ENCODE measurements at regions not wholly inside any gene's neighbourhood (a gene's known extent, or its start where the extent isn't known, plus 50 kb on each side); places are given as distances from the start of the nearest gene placed in this dataset.

DNA sequence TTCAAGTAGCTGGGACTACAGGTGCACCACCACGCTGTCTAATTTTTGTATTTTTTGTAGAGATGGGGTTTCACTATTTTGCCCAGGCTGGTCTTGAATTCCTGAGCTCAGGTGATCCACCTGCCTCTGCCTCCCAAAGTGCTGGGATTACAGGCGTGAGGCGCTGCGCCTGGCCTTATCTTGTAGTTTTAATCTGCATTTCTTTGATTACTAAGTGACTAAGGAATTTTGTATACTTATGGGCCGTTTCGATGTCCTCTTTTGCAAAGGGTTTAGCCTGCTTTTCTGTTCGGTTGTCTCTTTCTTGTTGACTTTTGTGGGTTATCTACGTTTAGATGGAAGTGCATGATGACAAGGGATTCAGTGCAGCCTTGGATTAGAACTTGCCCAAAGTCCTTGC is 500.6 kb downstream of the QKI start (continued):
- TF ChIP-seq ZZZ3 (IDR thresholded peaks at IDR 0.05) = no peak

- Histone ChIP-seq H3K4me2 (ENCODE audit: insufficient read depth, low read length) (no peak overlapping the region), H3K4me3 (no peak overlapping the region), H3K9me1 (ENCODE audit: control insufficient read depth, insufficient read depth, low read length) (no peaks in the 10 kb centered on the region), H3K9me3 (replicated peaks; ENCODE audit: control insufficient read depth, insufficient read depth, low read depth, low read length) (no peaks in the 10 kb centered on the region), H3K9ac (ENCODE audit: insufficient read depth in 1 of 2, low read depth in 2 of 2, low read length in 2 of 2) (no peak overlapping the region), H3K36me3 (ENCODE audit: control insufficient read depth, insufficient read depth, low read length) (no peaks in the 10 kb centered on the region), H3K4me1 (replicated peaks in 1 of 2; ENCODE audit: control insufficient read depth in 2 of 2, insufficient read depth in 2 of 2, low read length in 2 of 2) (no peaks in the 10 kb centered on the region), H2AFZ (ENCODE audit: low read depth, low read length) (no peak overlapping the region), H4K20me1 (replicated peaks; ENCODE audit: control insufficient read depth, insufficient read depth, low read length) (no peaks in the 10 kb centered on the region), H3K27ac (ENCODE audit: extremely low read depth, low read depth, low read length) (no peak overlapping the region), H3K79me2 (ENCODE audit: control insufficient read depth, insufficient read depth, low read length) (no peaks in the 10 kb centered on the region), H3K27me3 (ENCODE audit: control insufficient read depth in 2 of 2, insufficient read depth in 2 of 2, low read length in 2 of 2) (peaks cover 14 to 26% of the 10 kb centered on the region in 2 experiments; a peak in 4 of 5 replicates)
- ChIA-PET POLR2A (no interaction called here), CTCF (ENCODE audit: low intra/inter-chr PET ratio) (no interaction called here)
- WGBS (ENCODE audit: insufficient coverage, low coverage, missing lambda C conversion rate) = 3% methylated on average over 9 of the region's 9 CpGs
- FAIRE-seq (no peak), ATAC-seq (no peak), DNase-seq (ENCODE audit: extremely low read depth in 1 of 4, low spot score in 3 of 4) (no peak)
- in situ Hi-C loops (cut with MboI) (no loop called here), intact Hi-C loops (cut with micrococcal nuclease) (no loop called here)
- TF ChIP-seq JUND (IDR thresholded peaks at IDR 0.05; ENCODE audit: borderline replicate concordance, low read depth, low read length) = no peak
- TF ChIP-seq JUND (tag; IDR thresholded peaks at IDR 0.05; ENCODE audit: borderline replicate concordance, low read depth, low read length) = no peak
- no peak for TF ChIP-seq GATAD2B (IDR thresholded peaks at IDR 0.05; ENCODE audit: borderline replicate concordance)
- no peak for TF ChIP-seq RB1 (IDR thresholded peaks at IDR 0.05; ENCODE audit: low read depth)
- no peak for TF ChIP-seq ZNF3 (CRISPR knock-in tag; IDR thresholded peaks at IDR 0.05)
- no peak for TF ChIP-seq KDM5B (IDR thresholded peaks at IDR 0.05; ENCODE audit: insufficient replicate concordance, low read depth, low read length)
- no peak for TF ChIP-seq ZNF174 (CRISPR knock-in tag; IDR thresholded peaks at IDR 0.05)
- TF ChIP-seq PHF8 (IDR thresholded peaks at IDR 0.05; ENCODE audit: borderline replicate concordance, low read length) = no peak
- TF ChIP-seq, protein P1, sequence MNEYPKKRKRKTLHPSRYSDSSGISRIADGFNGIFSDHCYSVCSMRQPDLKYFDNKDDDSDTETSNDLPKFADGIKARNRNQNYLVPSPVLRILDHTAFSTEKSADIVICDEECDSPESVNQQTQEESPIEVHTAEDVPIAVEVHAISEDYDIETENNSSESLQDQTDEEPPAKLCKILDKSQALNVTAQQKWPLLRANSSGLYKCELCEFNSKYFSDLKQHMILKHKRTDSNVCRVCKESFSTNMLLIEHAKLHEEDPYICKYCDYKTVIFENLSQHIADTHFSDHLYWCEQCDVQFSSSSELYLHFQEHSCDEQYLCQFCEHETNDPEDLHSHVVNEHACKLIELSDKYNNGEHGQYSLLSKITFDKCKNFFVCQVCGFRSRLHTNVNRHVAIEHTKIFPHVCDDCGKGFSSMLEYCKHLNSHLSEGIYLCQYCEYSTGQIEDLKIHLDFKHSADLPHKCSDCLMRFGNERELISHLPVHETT (CRISPR knock-in tag; conservative IDR thresholded peaks at IDR 0.05 in 1 of 2, IDR thresholded peaks at IDR 0.05 in 1 of 2) = no peak
- TF ChIP-seq ZZZ3 (IDR thresholded peaks at IDR 0.05) = no peak
- TF ChIP-seq, protein P2, sequence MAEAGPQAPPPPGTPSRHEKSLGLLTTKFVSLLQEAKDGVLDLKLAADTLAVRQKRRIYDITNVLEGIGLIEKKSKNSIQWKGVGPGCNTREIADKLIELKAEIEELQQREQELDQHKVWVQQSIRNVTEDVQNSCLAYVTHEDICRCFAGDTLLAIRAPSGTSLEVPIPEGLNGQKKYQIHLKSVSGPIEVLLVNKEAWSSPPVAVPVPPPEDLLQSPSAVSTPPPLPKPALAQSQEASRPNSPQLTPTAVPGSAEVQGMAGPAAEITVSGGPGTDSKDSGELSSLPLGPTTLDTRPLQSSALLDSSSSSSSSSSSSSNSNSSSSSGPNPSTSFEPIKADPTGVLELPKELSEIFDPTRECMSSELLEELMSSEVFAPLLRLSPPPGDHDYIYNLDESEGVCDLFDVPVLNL (CRISPR knock-in tag; IDR thresholded peaks at IDR 0.05; ENCODE audit: low read depth) = no peak
- no peak for TF ChIP-seq SMARCB1 (IDR thresholded peaks at IDR 0.05; ENCODE audit: insufficient read length, low read depth)
- TF ChIP-seq FOXK1 (CRISPR knock-in tag; IDR thresholded peaks at IDR 0.05; ENCODE audit: borderline replicate concordance) = no peak
- no peak for TF ChIP-seq CHD2 (IDR thresholded peaks at IDR 0.05; ENCODE audit: low read depth, low read length)
- TF ChIP-seq DPF2 (IDR thresholded peaks at IDR 0.05) = no peak
- TF ChIP-seq SP1 (CRISPR knock-in tag; IDR thresholded peaks at IDR 0.05) = no peak
- TF ChIP-seq GTF2F1 (IDR thresholded peaks at IDR 0.05; ENCODE audit: low read depth, low read length) = no peak
- TF ChIP-seq FOXJ2 (tag; IDR thresholded peaks at IDR 0.05) = no peak
- no peak for TF ChIP-seq FOXA3 (CRISPR knock-in tag; conservative IDR thresholded peaks at IDR 0.05 in 1 of 2, IDR thresholded peaks at IDR 0.05 in 1 of 2)
- TF ChIP-seq GATAD2A (IDR thresholded peaks at IDR 0.05) = no peak
- BruUV-seq (replicated peaks) = no TSS peak
These were observed 498.5 kb downstream of the QKI start for GRCh38 chr6:163913045-163913444.

All from K562 (cell line).